HUES6 (cell line): ENCODE measurements at regions not wholly inside any gene's neighbourhood (a gene's known extent, or its start where the extent isn't known, plus 50 kb on each side); places are given as distances from the start of the nearest gene placed in this dataset.

Source experiments
- H3K27ac ChIP-seq: 2 replicates; pipeline ENCODE4 v1.7.0; 2013; ENCODE audit warnings: low read depth, mild to moderate bottlenecking, low read length, inconsistent platforms
- H3K27me3 ChIP-seq: 2 replicates; pipeline ENCODE4 v1.6.1; 2013; ENCODE audit warnings: low read length; ENCODE audit not compliant: control insufficient read depth, insufficient read depth
- H3K36me3 ChIP-seq: 2 replicates; pipeline ENCODE4 v1.6.1; 2013; ENCODE audit warnings: low read length; ENCODE audit not compliant: control insufficient read depth, insufficient read depth
- H3K4me1 ChIP-seq: 2 replicates; pipeline ENCODE4 v1.6.1; 2013; ENCODE audit warnings: low read length; ENCODE audit not compliant: control insufficient read depth, insufficient read depth
- H3K4me3 ChIP-seq: 2 replicates; pipeline ENCODE4 v1.5.1; 2013; ENCODE audit warnings: low read depth, low read length
- H3K9ac ChIP-seq: one replicate; pipeline ENCODE4 v1.6.1; 2013; ENCODE audit warnings: mild to moderate bottlenecking, low read length
- H3K9me3 ChIP-seq: 2 replicates; pipeline ENCODE4 v1.6.1; 2013; ENCODE audit warnings: low read depth, low read length; ENCODE audit not compliant: control insufficient read depth, insufficient read depth

DNA sequence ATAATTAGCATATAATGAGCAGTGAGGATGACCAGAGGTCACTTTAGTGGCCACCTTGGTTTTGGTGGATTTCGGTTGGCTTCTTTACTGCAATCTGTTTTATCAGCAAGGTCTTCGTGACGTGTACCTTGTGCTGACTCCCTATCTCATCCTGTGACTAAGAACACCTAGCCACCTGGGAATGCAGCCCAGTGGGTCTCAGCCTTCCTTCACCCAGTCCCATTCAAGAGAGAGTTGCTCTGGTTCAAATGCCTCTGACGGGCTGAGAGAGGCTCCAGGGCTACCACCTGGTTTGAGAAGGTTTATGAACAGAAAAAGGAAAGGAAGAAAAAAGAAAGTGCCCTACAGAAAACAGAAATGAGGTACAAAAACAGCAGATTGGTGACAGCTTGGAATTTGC, 738.7 kb downstream of the SOCS6 start:
- no peak overlapping the region for H3K4me3 ChIP-seq
- H3K4me1 ChIP-seq = no peaks in the 10 kb centered on the region
- no peaks in the 10 kb centered on the region for H3K27me3 ChIP-seq
- H3K36me3 ChIP-seq = no peaks in the 10 kb centered on the region
- no peak overlapping the region for H3K27ac ChIP-seq
- H3K9me3 ChIP-seq = peaks cover 6% of the 10 kb centered on the region; the same call in 1 of the 2 replicates
- no peak overlapping the region for H3K9ac ChIP-seq

DNA sequence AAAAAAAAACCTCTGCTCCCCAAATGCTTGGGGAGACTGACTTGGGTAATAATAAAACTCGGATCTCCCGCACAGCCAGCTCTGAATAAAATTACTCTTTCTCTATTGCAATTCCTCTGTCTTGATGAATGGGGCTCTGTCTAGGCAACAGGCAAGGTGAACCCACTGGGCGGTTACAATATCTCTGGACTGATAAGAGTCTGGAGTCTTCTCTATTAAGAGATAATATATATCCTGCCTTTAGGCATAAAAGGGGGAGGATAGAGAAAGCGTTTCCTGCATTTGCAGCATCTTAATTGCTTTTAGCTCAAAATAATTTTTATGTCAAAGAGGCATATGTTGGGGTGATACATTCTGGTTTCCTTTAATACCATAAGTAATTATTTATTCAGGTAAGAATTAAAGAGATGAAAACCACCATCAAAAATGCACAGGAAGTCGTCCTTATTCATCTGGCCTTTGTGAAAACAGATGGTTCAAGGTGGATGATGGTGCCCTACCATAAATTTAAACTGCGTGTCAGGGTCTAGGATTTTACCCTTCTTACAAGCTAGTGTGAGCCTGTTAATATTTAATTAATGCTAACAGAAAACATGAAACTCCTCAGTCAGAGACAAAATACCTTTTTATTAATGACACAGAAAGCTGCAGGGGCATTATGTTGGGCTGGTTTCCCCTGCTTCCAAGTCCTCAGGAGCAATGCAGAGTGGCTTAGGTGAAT, 736.8 kb downstream of the SOCS6 start:
- no peak overlapping the region for H3K27ac ChIP-seq
- H3K27me3 ChIP-seq = no peaks in the 10 kb centered on the region
- H3K9ac ChIP-seq = no peak overlapping the region
- peaks cover 3% of the 10 kb centered on the region; the same call in 1 of the 2 replicates for H3K9me3 ChIP-seq
- H3K4me1 ChIP-seq = no peaks in the 10 kb centered on the region
- no peaks in the 10 kb centered on the region for H3K36me3 ChIP-seq
- no peak overlapping the region for H3K4me3 ChIP-seq

DNA sequence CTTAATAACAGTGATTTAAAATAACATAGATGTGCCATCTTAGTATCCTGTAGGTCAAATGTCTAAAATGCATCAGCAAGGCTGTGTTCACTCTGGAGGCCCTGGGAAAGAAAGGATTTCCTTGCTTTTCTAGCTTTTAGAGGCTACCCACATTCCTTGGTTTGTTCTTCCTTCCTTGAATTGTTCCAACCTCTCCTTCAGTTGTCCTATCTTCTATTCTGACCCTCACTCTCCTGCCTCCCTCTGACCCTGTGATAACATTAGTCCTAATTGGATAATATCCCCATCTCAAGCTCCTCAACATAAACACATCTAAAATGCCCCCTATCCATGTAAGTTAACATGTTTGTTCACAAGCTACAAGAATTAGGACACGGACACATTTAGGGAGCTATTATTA, 733.5 kb downstream of the SOCS6 start:
- Histone ChIP-seq H3K36me3 (no peaks in the 10 kb centered on the region), H3K27me3 (no peaks in the 10 kb centered on the region), H3K9ac (no peak overlapping the region), H3K4me1 (no peaks in the 10 kb centered on the region), H3K4me3 (no peak overlapping the region), H3K27ac (no peak overlapping the region), H3K9me3 (no peaks in the 10 kb centered on the region)

DNA sequence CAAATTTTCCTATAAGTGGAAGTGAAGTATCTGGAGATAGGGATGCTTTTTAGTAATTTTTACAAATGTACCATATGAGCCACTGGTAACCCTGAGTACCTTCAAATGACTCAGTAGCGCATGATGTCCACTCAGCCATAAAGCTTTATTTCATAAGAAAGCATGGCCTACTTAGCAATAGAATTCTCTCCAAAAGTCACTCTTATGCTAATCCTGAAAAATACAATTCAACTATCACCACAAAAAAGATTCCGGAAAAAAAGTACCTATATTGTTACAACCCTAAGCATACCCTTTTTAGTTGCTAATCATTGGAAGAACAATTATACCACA, 732.2 kb downstream of the SOCS6 start:
- Histone ChIP-seq H3K36me3 (no peaks in the 10 kb centered on the region), H3K27me3 (no peaks in the 10 kb centered on the region), H3K27ac (no peak overlapping the region), H3K4me3 (no peak overlapping the region), H3K9ac (no peak overlapping the region), H3K9me3 (no peaks in the 10 kb centered on the region), H3K4me1 (no peaks in the 10 kb centered on the region)

DNA sequence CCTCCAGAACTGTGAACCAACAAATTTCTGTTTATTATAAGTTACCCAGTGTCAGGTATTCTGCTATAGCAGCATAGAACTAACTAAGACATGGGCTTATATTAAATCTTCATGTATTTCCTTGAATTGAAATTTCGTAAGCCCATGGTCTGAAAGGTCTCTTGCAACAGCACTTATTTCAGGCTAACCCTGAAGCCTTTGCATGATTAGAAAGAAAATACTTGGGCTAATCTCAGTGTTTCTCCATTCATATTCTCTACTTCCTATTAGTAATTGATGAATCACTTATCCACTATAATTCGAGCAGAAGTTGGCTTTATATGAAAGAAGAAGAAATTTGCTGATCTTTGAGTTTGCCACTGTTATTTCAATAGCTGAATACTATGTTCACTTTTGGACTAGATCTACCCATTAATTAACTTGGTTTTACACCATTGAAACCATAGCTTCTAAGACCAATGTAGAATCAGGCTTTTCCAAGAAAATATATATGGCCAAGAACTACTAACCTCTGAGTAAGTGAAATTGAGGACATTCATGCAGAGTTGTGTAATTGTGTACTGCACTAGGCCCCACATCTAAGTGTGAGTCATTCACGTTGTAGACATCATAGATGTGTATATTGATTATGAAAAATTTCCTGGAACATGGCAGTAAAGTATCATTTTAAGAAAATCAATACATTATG, 731.6 kb downstream of the SOCS6 start:
- no peak overlapping the region for H3K27ac ChIP-seq

DNA sequence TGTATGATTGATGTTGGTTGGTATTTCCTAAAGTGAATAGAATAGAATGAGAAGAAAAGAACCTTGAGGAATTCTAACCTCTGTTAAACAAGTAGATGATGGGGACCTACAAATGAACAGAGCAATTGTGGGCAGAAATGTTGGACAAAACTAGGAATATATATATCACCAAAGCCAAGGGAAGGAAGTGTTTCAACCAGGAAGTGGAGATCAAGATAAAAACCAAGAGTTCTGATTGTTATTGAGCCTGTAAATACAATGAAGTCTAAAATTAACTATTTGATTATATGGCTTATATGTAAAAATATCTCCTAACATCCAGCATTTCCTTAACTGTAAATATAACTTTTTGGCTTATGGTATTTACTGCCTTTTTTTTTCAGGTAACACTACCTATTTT, 730.0 kb downstream of the SOCS6 start:
- Histone ChIP-seq H3K9me3 (no peaks in the 10 kb centered on the region), H3K4me3 (no peak overlapping the region), H3K4me1 (no peaks in the 10 kb centered on the region), H3K36me3 (no peaks in the 10 kb centered on the region), H3K27ac (no peak overlapping the region), H3K9ac (no peak overlapping the region), H3K27me3 (no peaks in the 10 kb centered on the region)

More for the DNA sequence above, 731.6 kb downstream of the SOCS6 start:
- Histone ChIP-seq H3K36me3 (no peaks in the 10 kb centered on the region), H3K4me3 (no peak overlapping the region), H3K27me3 (no peaks in the 10 kb centered on the region), H3K9me3 (no peaks in the 10 kb centered on the region), H3K4me1 (no peaks in the 10 kb centered on the region), H3K9ac (no peak overlapping the region)

DNA sequence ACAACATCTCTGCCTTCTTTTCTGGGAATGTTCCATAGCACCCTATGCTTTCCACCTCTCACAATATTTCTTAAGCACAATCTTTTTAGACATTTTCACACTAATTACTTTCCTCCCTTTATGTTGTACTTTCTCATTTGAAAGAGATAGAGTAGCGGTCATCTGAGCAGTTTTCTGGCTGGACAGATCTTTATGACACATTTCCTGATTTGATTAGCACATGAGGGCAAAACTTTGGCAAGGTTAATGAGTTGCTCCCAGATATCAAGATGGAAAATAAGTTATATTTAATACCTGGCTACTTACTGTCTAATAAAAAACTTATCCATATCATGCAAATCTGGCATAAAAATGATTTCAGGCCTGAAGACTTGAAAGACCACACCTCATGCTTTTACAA, 723.9 kb downstream of the SOCS6 start:
- H3K27me3 ChIP-seq = no peaks in the 10 kb centered on the region
- H3K36me3 ChIP-seq = no peaks in the 10 kb centered on the region
- H3K4me3 ChIP-seq = no peak overlapping the region
- no peak overlapping the region for H3K27ac ChIP-seq
- H3K4me1 ChIP-seq = no peaks in the 10 kb centered on the region
- no peaks in the 10 kb centered on the region for H3K9me3 ChIP-seq
- no peak overlapping the region for H3K9ac ChIP-seq

DNA sequence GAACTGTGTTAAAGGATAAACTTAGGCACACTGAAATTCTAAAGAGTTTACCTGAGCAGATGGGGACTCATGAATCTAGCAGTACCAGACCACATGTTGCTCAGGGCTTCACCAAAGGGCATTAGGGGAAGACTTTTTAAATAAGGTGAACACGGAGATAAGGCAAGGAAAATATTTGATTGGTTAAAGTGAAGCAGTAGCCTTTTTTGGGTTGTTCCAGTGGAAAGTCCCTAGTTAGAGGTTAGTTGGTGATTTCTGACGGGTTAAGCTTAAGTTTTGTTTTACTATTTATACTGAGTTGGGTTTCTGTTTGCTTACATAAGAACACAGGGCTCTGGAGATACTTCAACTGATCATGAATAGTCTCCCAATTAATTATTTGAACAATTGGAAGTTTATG, 722.5 kb downstream of the SOCS6 start:
- no peak overlapping the region for H3K4me3 ChIP-seq
- no peaks in the 10 kb centered on the region for H3K36me3 ChIP-seq
- H3K4me1 ChIP-seq = no peaks in the 10 kb centered on the region
- no peak overlapping the region for H3K9ac ChIP-seq
- H3K27ac ChIP-seq = no peak overlapping the region
- no peaks in the 10 kb centered on the region for H3K27me3 ChIP-seq
- H3K9me3 ChIP-seq = no peaks in the 10 kb centered on the region

DNA sequence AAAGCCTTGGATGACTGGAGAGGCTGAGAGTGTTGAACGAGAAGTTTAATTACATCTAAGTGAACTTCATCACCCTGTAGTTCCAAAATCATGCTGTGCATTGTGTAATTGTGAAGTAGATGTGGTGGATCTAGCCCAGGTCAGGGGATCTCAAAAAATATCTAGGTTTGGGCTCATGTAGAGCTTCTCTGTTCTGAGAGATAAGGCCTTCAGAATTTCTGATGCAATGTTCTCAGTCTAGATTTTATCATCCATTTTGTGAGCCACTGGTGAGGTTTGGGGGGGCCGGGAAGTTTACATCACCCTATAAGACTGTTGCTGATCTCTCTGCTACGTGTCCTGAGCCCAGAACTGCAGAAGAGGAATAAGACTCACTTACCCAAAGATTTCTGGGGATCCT, 719.4 kb downstream of the SOCS6 start:
- Histone ChIP-seq H3K4me1 (no peaks in the 10 kb centered on the region), H3K4me3 (no peak overlapping the region), H3K9ac (no peak overlapping the region), H3K27ac (no peak overlapping the region), H3K9me3 (no peaks in the 10 kb centered on the region), H3K36me3 (no peaks in the 10 kb centered on the region), H3K27me3 (no peaks in the 10 kb centered on the region)

DNA sequence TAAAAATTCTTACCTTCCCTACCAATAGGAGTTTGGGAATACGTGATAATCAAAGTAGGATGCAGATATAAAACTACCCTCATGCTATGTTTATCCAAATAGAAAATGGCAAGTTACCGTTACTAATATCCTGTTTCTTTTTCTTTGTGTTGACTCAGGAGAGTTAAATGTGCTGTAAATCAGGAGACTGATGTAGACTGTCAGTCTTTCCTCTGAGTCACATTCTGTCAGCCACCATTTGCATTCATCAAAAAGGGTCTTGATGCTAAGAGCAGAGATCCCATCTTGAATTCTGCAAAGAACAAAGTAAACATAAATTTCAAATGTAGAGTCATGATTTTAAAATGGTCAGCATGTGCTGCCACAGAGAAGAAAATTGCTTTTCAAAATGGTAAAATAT, 712.8 kb downstream of the SOCS6 start:
- Histone ChIP-seq H3K27me3 (no peaks in the 10 kb centered on the region), H3K9ac (no peak overlapping the region), H3K4me1 (no peaks in the 10 kb centered on the region), H3K36me3 (no peaks in the 10 kb centered on the region), H3K9me3 (no peaks in the 10 kb centered on the region), H3K4me3 (no peak overlapping the region), H3K27ac (no peak overlapping the region)

DNA sequence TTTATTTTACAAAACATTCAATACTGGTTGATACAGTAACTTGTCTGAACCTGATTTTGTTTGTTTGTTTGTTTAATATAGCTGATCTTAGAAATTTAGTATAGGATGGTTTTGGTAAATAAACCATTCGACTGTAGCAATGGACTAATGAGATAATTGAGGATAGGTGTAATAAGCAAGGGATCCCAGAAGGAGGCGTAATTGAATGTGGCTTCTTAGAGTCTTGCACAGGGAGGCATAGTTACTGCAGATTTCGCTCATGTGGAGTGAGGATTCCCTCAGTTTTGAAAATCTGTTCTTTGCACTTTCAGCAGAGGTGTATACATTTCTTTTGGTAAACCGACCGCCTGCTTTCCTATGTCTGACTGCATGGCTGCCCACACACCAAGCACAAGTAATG, 709.6 kb downstream of the SOCS6 start:
- Histone ChIP-seq H3K27me3 (no peaks in the 10 kb centered on the region), H3K36me3 (no peaks in the 10 kb centered on the region), H3K9ac (no peak overlapping the region), H3K4me3 (no peak overlapping the region), H3K4me1 (no peaks in the 10 kb centered on the region), H3K27ac (no peak overlapping the region), H3K9me3 (no peaks in the 10 kb centered on the region)
